Hematopoietic multipotent progenitor cell treated with erythropoietin and hydrocortisone succinate and interleukin-3 and kit ligand, for 6 days (in vitro differentiated cells): ENCODE measurements at regions not wholly inside any gene's neighbourhood (a gene's known extent, or its start where the extent isn't known, plus 50 kb on each side); places are given as distances from the start of the nearest gene placed in this dataset.
A peak's percentile ranks its signal among the peaks of the same experiment; 100 is the strongest.

ENCODE experiments used
- DNase-seq: peaks from one replicate; pipeline ENCODE4 v3.0.0-alpha.2; 2015

- no peak for DNase-seq
Observed at GRCh38 chr18:29137773-29138495, 961.0 kb upstream of the CDH2 start.

DNA sequence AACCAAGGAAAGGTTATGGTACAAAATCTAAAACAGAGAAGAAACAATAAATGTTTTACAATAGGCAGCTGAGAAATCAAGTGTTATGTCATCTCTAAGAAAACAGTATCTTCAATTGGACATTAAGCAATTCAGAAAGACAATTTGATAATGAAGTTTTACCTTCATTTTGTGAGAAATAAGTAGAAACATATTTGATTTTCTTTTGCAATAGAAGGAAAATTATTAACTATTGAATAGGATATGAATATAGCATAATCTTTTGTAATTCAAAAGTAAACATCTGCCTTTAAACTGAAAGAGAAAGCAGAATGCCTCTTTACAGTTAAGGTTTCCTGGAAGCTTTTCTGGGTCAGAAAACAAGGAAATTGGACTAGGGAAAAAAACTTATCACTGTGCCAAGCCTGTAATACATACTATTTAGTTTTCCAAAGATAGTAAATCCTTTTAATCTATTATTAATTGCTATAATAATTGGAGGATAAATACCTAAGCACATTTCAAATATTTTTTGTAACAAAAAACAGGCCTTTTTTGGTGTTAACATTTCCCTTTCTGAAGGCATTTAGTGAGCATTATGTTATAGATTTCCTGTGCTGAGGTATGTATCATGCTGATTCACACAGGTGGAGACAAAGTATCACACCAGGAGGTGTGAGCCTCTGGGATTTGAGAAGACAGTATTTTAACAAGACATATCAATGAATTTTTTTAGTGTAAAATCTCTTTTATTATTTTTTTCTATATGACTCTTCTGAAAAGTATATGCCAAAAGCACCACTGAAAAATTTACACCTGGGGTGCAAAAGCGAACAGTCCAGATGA lies 947.0 kb upstream of the CDH2 start:
- DNase-seq: peak; percentile 2

GRCh38 chr18:29104671-29105070 lies 927.7 kb upstream of the CDH2 start:
- no peak for DNase-seq

DNA sequence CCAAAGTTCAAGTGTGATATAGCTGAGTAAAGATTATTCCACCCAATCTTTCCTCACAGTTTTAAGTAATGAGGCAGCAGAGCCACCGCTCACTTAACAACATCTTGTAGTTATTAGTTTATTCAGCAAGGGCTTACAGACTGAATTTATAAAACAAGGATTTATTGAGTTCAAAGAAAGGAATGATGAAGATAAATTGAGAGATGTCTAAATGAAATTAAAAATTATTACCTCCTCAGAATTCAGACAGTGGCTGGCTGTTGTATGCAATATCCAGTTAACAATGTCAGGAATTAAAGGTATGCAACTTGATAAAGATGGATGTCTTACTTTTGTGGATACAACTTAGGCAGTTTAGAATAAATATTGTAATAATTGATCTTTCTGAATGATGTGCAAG lies 927.3 kb upstream of the CDH2 start:
- DNase-seq: no peak

DNA sequence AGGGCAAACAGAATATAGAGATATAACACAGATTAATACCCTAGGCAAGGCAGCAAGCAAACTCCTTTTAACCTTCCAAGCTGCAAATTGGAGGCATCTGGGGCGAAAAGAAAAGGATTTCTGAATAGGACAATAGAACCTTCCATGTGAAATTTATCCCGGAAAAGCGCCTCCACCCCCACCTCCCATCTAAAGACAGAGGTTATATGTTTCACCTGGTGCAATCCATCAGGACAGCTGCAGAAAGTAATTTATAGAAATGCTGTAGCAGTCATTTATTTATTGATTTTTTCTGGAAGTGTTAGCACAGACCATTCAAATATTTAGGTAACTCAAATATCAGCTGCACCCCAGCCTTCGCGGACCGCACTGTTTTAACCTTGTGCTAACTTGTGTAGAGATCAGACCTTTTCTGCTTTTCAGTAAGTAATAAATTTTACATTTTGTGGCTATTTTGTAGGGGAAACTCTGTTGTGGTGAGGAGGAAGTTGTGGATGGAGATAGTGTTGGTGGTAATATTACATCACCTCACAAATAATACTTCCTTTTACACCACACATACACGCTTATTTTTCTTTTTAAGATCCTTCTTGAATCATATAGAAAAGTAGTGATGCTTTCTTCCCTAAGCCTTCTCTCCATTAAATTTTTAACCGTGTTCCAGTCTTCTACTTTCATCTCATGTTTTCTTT lies 919.3 kb upstream of the CDH2 start:
- peak; percentile 58 for DNase-seq

GRCh38 chr18:29087616-29088246 lies 910.8 kb upstream of the CDH2 start:
- DNase-seq: peak; percentile 9

DNA sequence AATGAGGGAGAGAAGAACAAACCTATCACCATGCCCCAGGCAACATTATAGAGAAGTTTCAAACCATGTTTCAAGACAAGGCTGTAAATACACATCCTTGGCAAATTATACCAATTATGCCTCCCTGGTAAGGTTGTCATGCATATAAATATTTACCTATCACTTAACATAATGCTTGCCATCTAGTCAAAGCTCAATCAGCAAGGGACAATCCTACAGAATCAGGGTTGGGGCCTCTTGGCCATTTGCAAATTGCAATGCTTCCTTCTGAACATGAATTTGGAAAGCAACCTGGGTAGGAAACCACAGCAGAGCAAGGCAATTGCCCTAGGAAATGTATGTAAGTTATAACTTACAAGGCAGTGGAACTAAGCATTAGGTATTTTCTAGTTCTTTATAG lies 907.2 kb upstream of the CDH2 start:
- DNase-seq: no peak

DNA sequence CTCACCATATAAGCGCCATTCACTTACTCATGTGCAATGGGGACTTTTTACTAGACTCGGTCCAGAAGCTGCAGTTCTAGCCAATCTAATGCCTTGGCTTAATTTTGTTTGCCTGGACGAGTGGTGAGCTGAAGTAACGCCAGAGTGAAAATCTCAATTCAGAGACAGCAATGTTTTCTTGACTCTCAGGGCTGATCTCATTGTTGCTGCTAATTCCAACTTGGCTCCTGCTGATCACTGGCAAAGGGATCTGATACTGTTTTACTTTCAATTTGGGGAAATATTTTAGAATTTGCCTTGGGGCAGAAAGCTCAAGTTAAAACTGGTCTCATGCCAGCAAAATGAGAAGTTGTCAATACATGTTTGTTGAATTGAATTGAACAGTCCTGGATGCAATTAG lies 906.6 kb upstream of the CDH2 start:
- no peak for DNase-seq

- DNase-seq: no peak
Observed at GRCh38 chr18:29080946-29081345, 904.0 kb upstream of the CDH2 start.

GRCh38 chr18:29078273-29078672 lies 901.3 kb upstream of the CDH2 start:
- no peak for DNase-seq

DNA sequence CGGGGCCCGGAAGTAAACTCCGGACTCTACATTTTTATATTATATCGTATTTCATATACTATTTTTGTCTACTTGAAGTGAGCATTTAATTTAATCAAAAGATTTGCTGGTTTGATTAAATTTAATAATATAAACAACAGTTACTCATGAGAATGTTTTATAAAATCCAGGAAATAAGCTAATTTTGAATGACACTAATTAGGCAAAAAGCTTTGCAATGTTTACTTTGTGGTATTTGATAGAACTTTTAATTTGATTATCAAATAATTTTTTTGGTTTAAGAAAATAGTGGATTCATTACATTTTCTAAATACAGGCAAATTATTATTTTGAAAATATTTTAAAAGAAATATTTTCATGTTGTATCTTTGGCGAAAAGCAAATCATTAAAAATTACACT lies 900.4 kb upstream of the CDH2 start:
- DNase-seq: no peak

DNA sequence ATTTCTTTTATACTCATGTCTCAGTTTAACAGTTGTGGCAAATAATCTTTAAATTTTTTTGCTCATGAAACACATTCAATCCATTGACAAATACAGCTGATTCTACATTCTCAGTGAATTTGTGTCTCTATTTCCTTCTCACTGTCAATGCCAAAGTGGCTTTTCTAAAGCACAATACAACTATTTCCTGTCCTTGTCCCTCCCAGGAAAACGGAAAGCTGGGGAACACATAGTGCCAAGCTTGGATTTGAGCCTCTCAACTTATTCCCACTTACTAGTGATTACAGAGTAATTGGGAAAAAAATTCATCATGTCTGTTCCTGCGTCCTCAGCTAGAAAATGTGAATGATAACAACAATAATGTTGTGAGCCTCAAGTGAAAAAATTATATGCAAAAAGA lies 899.7 kb upstream of the CDH2 start:
- DNase-seq: no peak

- DNase-seq: no peak
Observed at GRCh38 chr18:29074147-29074546, 897.2 kb upstream of the CDH2 start.

GRCh38 chr18:29071869-29072268 lies 894.9 kb upstream of the CDH2 start:
- no peak for DNase-seq

DNA sequence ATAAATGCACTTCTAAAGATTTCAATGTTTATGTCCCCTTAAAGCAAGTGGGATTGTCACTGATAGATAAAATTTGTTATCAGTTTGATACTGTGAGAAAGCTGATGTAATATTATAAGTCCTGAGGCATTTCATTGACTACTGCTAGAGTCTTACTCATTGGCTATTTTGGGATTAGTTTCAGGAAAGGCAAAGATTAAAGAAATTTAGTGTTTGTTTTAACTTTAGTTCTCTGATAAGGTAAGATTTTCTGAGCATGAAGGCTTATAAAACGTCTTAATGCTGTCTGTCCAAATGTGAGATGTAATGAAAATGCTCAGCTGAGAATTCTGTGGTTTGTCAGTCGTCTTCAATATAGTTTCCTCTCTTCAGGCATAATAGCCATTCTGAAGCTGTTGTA lies 886.4 kb upstream of the CDH2 start:
- DNase-seq: no peak

GRCh38 chr18:29062921-29063320 lies 886.0 kb upstream of the CDH2 start:
- no peak for DNase-seq

DNA sequence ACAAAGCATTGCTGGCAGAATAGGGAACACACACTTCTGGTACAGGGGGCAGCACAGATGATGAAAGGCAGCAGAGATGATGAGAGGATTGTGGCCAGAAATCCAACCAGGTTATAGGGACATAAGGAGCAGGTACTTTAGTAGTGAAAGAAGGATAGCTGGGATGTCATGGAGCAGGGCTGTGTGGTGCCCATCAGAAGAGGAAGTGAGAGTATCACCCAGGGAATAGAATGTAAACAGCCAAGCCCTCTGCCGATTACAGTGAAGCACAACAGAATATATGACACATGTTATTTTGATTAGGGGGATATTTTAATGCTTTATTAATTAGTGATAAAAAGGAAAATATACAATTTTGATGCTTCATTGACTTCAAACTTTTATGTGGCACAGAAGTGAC lies 883.4 kb upstream of the CDH2 start:
- no peak for DNase-seq

GRCh38 chr18:29057703-29058102 lies 880.8 kb upstream of the CDH2 start:
- DNase-seq: no peak

GRCh38 chr18:29056800-29057199 lies 879.9 kb upstream of the CDH2 start:
- DNase-seq: no peak

DNA sequence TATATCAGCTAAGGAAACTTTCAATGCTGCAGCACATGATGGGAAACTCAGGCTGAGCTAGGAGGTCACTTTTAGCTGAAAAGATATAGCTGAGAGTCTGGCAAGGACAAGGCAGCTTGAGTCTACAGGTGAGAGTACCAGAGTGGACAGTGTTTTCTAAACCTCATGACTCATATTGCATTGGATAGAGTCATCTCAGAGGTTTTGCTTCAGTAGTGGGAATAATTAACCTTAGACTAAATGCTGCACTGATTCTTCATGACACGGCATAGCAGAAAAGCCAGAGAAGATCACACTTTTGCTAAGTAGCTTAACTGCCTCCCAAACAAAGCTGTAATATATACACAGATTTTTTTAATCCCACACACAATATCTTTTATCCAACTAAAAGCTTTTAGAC lies 865.0 kb upstream of the CDH2 start:
- no peak for DNase-seq

- DNase-seq: no peak
Observed at GRCh38 chr18:29034113-29034856, 857.4 kb upstream of the CDH2 start.

DNA sequence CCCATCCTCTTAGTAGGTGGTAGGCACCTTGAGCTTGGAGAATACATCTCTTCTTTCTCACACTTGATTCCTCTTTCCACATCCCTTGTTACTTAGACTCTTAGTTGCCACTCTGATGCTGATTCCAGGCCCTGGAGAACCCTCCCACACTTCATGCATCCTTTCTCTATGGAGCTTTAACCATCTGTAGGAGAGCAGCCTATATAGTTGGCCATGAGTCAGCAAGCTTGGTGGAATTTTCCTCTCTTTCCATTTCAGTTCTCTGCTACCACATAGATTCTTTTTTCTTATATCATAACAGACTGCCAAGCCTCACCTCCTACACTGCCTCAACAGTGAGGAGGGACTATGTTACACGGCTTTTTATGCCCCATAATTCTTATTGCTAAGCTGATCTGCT lies 851.6 kb upstream of the CDH2 start:
- DNase-seq: no peak

- no peak for DNase-seq
Observed at GRCh38 chr18:29018976-29019375, 842.0 kb upstream of the CDH2 start.
